OCI-LY7 (cell line): ENCODE measurements at regions not wholly inside any gene's neighbourhood (a gene's known extent, or its start where the extent isn't known, plus 50 kb on each side); places are given as distances from the start of the nearest gene placed in this dataset.

Experiments used
- EZH2phosphoT487 ChIP-seq: fragments of 200-600 bp; sonication (generic); IDR thresholded peaks from 2 replicates; pipeline ENCODE4 v1.6.1; 2018; ENCODE audit warnings: low read depth, borderline replicate concordance, mild to moderate bottlenecking, mixed run types, antibody characterized with exemption, low read length, moderate library complexity, mixed read lengths
- TF ChIP-seq, protein P1 (sequence below): fragments of 200-600 bp; sonication (generic); conservative IDR thresholded peaks from 2 replicates; pipeline ENCODE4 v1.5.1; 2014; ENCODE audit warnings: mild to moderate bottlenecking, antibody characterized with exemption, low read length, moderate library complexity, mixed read lengths

DNA sequence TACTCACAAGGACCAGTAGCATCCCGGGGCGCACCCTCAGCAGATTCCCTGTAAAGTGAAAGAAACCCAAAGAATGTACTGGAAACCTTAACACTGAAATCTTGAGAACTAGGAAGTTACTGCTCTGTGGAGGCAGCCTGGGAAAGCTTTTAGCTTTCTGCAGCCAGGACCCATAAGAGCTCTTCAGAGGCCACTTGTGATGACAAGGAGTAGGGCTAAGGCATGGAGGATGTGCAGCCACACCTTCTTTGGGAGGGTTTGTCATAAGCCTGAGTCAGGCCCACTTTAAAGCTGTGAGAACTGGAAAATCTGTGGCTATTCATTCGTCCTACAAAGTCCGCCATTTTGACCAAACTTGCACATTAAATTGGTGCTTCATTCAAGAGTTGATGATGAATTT is 291.1 kb upstream of the TLE4 start:
- TF ChIP-seq, protein P1, sequence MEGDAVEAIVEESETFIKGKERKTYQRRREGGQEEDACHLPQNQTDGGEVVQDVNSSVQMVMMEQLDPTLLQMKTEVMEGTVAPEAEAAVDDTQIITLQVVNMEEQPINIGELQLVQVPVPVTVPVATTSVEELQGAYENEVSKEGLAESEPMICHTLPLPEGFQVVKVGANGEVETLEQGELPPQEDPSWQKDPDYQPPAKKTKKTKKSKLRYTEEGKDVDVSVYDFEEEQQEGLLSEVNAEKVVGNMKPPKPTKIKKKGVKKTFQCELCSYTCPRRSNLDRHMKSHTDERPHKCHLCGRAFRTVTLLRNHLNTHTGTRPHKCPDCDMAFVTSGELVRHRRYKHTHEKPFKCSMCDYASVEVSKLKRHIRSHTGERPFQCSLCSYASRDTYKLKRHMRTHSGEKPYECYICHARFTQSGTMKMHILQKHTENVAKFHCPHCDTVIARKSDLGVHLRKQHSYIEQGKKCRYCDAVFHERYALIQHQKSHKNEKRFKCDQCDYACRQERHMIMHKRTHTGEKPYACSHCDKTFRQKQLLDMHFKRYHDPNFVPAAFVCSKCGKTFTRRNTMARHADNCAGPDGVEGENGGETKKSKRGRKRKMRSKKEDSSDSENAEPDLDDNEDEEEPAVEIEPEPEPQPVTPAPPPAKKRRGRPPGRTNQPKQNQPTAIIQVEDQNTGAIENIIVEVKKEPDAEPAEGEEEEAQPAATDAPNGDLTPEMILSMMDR = no peak
- TF ChIP-seq EZH2phosphoT487 = no peak
